IMR-90 (cell line): ENCODE measurements at regions not wholly inside any gene's neighbourhood (a gene's known extent, or its start where the extent isn't known, plus 50 kb on each side); places are given as distances from the start of the nearest gene placed in this dataset.

Experiments
- ATAC-seq: fragments of 200-7000 bp; cut with Tn5 transposase; 2 replicates; pipeline ENCODE4 v1.9.1; 2020; ENCODE audit warnings: low read depth, mild to moderate bottlenecking, moderate library complexity
- BruUV-seq: library from RNA; stranded (reverse); fragments of 400-500 nt; replicated peaks from 2 replicates; lab custom pipeline; 2021; lab: Mats Ljungman, UMichigan
- CTCF ChIA-PET: fragments of 300-600 bp; formaldehyde crosslinking; extraction: SDS; loops from one replicate; lab custom pipeline; 2021; ENCODE audit warnings: antibody characterized with exemption; lab: Yijun Ruan, JAX
- POLR2A ChIA-PET: fragments of 300-600 bp; sonication (Branson Sonifier 250); formaldehyde crosslinking; loops from one replicate; lab custom pipeline; 2022; ENCODE audit warnings: antibody characterized with exemption; ENCODE audit not compliant: unreplicated experiment; lab: Charles Lee
- DNase-seq: peaks from one replicate; pipeline ENCODE4 v3.0.0; 2013
- H2AFZ ChIP-seq: replicated peaks from 2 replicates; pipeline ENCODE3; 2013; ENCODE audit warnings: low read length, mild to moderate bottlenecking; ENCODE audit not compliant: poor library complexity
- H2AK5ac ChIP-seq: 2 replicates; pipeline ENCODE4 v1.6.1; 2013; ENCODE audit warnings: low read depth, low read length, inconsistent platforms
- H2AK9ac ChIP-seq: replicated peaks from 2 replicates; pipeline ENCODE3; 2013; ENCODE audit warnings: mild to moderate bottlenecking, low read depth, low read length, moderate library complexity; ENCODE audit not compliant: poor library complexity
- H2BK120ac ChIP-seq: 2 replicates; pipeline ENCODE4 v1.6.1; 2013; ENCODE audit warnings: low read depth, low read length, inconsistent platforms
- H2BK15ac ChIP-seq: 3 replicates; pipeline ENCODE4 v1.6.1; 2013; ENCODE audit warnings: low read depth, low read length, inconsistent platforms
- H2BK20ac ChIP-seq: 2 replicates; pipeline ENCODE4 v1.6.1; 2013; ENCODE audit warnings: low read depth, mild to moderate bottlenecking, inconsistent platforms, low read length, moderate library complexity
- H2BK5ac ChIP-seq: 2 replicates; pipeline ENCODE4 v1.6.1; 2013; ENCODE audit warnings: mild to moderate bottlenecking, low read depth, low read length, inconsistent platforms; ENCODE audit not compliant: poor library complexity, severe bottlenecking
- H3K14ac ChIP-seq: replicated peaks from 2 replicates; pipeline ENCODE4 v1.6.1; 2013; ENCODE audit warnings: low read depth, low read length, inconsistent platforms
- H3K18ac ChIP-seq: 2 replicates; pipeline ENCODE4 v1.6.1; 2013; ENCODE audit warnings: low read depth, low read length, control low read depth
- H3K23ac ChIP-seq: 2 replicates; pipeline ENCODE4 v1.6.1; 2013; ENCODE audit warnings: low read depth, low read length, inconsistent platforms
- H3K27ac ChIP-seq: 2 replicates; pipeline ENCODE4 v1.5.1; 2013; ENCODE audit warnings: mild to moderate bottlenecking, control low read depth, low read length; ENCODE audit not compliant: insufficient read depth
- H3K27me3 ChIP-seq: 2 replicates; pipeline ENCODE4 v1.6.1; 2013; ENCODE audit warnings: low read length; ENCODE audit not compliant: control insufficient read depth, insufficient read depth
- H3K36me3 ChIP-seq: 2 replicates; pipeline ENCODE4 v1.6.1; 2013; ENCODE audit warnings: low read length, mixed read lengths; ENCODE audit not compliant: control insufficient read depth, insufficient read depth
- H3K4ac ChIP-seq: 2 replicates; pipeline ENCODE4 v1.6.1; 2013; ENCODE audit warnings: low read depth, low read length, inconsistent platforms
- H3K4me1 ChIP-seq: 2 replicates; pipeline ENCODE4 v1.6.1; 2013; ENCODE audit warnings: low read length, mixed read lengths; ENCODE audit not compliant: control insufficient read depth, insufficient read depth
- H3K4me2 ChIP-seq: 2 replicates; pipeline ENCODE4 v1.6.1; 2013; ENCODE audit warnings: low read depth, mild to moderate bottlenecking, control low read depth, low read length, moderate library complexity
- H3K4me3 ChIP-seq: 2 replicates; pipeline ENCODE4 v1.5.1; 2013; ENCODE audit warnings: low read depth, mild to moderate bottlenecking, control low read depth, low read length, moderate library complexity; ENCODE audit not compliant: insufficient read depth
- H3K56ac ChIP-seq: 2 replicates; pipeline ENCODE4 v1.6.1; 2013; ENCODE audit warnings: low read length, inconsistent platforms; ENCODE audit not compliant: insufficient read depth; ENCODE audit errors: extremely low read depth
- H3K79me1 ChIP-seq, 2 experiments: 2 replicates each; pipeline ENCODE4 v1.6.1; 2013; ENCODE audit warnings: low read length in 2 of 2, inconsistent platforms in 1 of 2, low read depth in 1 of 2
- H3K9ac ChIP-seq: 2 replicates; pipeline ENCODE4 v1.6.1; 2013; ENCODE audit warnings: low read depth, low read length, control low read depth
- H3K9me1 ChIP-seq: 2 replicates; pipeline ENCODE4 v1.6.1; 2013; ENCODE audit warnings: low read length, inconsistent platforms; ENCODE audit not compliant: insufficient read depth
- H3K9me3 ChIP-seq: 2 replicates; pipeline ENCODE4 v1.6.1; 2013; ENCODE audit warnings: low read length; ENCODE audit not compliant: control insufficient read depth, insufficient read depth
- H4K20me1 ChIP-seq: 2 replicates; pipeline ENCODE4 v1.6.1; 2013; ENCODE audit warnings: low read length, inconsistent platforms; ENCODE audit not compliant: insufficient read depth
- H4K5ac ChIP-seq: 2 replicates; pipeline ENCODE4 v1.6.1; 2013; ENCODE audit warnings: mild to moderate bottlenecking, low read depth, low read length, control low read depth
- H4K8ac ChIP-seq, 2 experiments: 2 replicates each; pipeline ENCODE4 v1.6.1; 2013; ENCODE audit warnings: low read depth in 2 of 2, low read length in 2 of 2, control low read depth in 1 of 2, inconsistent platforms in 1 of 2
- H4K91ac ChIP-seq: 2 replicates; pipeline ENCODE4 v1.6.1; 2013; ENCODE audit warnings: low read depth, low read length, inconsistent platforms; ENCODE audit not compliant: insufficient read depth
- BHLHE40 ChIP-seq: fragments of 150-350 bp; IDR thresholded peaks from 2 replicates; pipeline ENCODE4 v1.6.1; 2016; ENCODE audit warnings: mild to moderate bottlenecking, low read depth, low read length
- CEBPB ChIP-seq: IDR thresholded peaks from 2 replicates; pipeline ENCODE4 v1.6.1; 2012; ENCODE audit warnings: low read depth, low read length, improper control_type of control experiment
- CHD1 ChIP-seq: IDR thresholded peaks from 2 replicates; pipeline ENCODE4 v1.6.1; 2012; ENCODE audit warnings: low read depth, low read length, improper control_type of control experiment
- MAFK ChIP-seq: IDR thresholded peaks from 2 replicates; pipeline ENCODE4 v1.6.1; 2012; ENCODE audit warnings: low read depth, low read length, improper control_type of control experiment
- MXI1 ChIP-seq: IDR thresholded peaks from 2 replicates; pipeline ENCODE4 v1.6.1; 2012; ENCODE audit warnings: low read depth, mild to moderate bottlenecking, low read length, moderate library complexity, borderline replicate concordance
- POLR2A ChIP-seq: IDR thresholded peaks from 2 replicates; pipeline ENCODE4 v1.6.1; 2012; ENCODE audit warnings: mild to moderate bottlenecking, low read depth, low read length
- RAD21 ChIP-seq: IDR thresholded peaks from 2 replicates; pipeline ENCODE4 v1.6.1; 2012; ENCODE audit warnings: low read length, improper control_type of control experiment
- RCOR1 ChIP-seq: IDR thresholded peaks from 2 replicates; pipeline ENCODE4 v1.6.1; 2012; ENCODE audit warnings: mild to moderate bottlenecking, low read length, improper control_type of control experiment; ENCODE audit not compliant: insufficient replicate concordance
- RFX5 ChIP-seq: IDR thresholded peaks from 2 replicates; pipeline ENCODE4 v1.8.0; 2012; ENCODE audit warnings: low read depth, mild to moderate bottlenecking, low read length, moderate library complexity
- WGBS, 2 experiments: methylation state at CpG; one replicate each; pipeline versions ENCODE4 v1.1.5 to v1.1.7; 2013; ENCODE audit warnings: missing lambda C conversion rate in 2 of 2; ENCODE audit not compliant: insufficient read length in 1 of 2; ENCODE audit errors: extremely low coverage in 2 of 2; 5-methylcytosine and 5-hydroxymethylcytosine counted together
- dilution Hi-C: fragments of 300-500 bp; cut with HindIII; formaldehyde crosslinking; loops from one replicate; pipeline ENCODE4 v1.14.3; 2018; ENCODE audit warnings: low sequenced_read_pairs; ENCODE audit not compliant: unreplicated experiment
- in situ Hi-C: fragments of 300-500 bp; cut with MboI; formaldehyde crosslinking; loops from 3 replicates; pipeline ENCODE4 v1.14.3; 2019; ENCODE audit warnings: low sequenced_read_pairs, inconsistent platforms, mixed read lengths
- intact Hi-C: fragments of 100-400 bp; cut with micrococcal nuclease; formaldehyde crosslinking; loops from 2 replicates; pipeline ENCODE4 v1.10.0; 2022
- TF ChIP-seq, protein P1 (sequence below): fragments of 150-350 bp; IDR thresholded peaks from 2 replicates; pipeline ENCODE4 v1.6.1; 2016; ENCODE audit warnings: low read depth, mild to moderate bottlenecking, low read length, moderate library complexity, borderline replicate concordance

DNA sequence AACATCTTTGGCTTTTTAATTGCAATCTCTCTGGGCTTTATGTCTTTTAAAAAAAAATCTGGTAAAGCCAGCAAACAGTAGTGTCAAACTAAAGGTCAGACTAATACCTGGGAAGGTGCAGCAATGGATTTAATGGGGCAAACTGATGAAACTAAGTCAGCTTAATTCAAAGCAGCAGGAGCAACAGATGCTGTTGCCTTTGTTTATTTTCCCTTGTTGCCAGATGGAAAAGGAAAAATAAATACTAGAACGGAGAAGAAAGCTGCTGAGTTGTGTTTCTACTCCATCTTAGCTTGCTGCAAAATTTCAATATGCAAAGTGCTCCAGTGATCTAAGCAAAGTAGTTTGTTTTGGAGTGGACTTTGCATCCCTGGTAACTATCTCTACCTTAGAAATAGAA, 1097.8 kb downstream of the PCDH17 start:
- H3K14ac ChIP-seq = no peak overlapping the region
- H3K4me2 ChIP-seq = no peak overlapping the region
- H2BK120ac ChIP-seq = no peak overlapping the region
- DNase-seq (no peak), ATAC-seq (no peak)
- no peaks in the 10 kb centered on the region for H3K4me1 ChIP-seq
- H2AK5ac ChIP-seq = no peak overlapping the region
- BruUV-seq = no TSS peak
- H3K9me1 ChIP-seq = no peaks in the 10 kb centered on the region
- TF ChIP-seq, protein P1, sequence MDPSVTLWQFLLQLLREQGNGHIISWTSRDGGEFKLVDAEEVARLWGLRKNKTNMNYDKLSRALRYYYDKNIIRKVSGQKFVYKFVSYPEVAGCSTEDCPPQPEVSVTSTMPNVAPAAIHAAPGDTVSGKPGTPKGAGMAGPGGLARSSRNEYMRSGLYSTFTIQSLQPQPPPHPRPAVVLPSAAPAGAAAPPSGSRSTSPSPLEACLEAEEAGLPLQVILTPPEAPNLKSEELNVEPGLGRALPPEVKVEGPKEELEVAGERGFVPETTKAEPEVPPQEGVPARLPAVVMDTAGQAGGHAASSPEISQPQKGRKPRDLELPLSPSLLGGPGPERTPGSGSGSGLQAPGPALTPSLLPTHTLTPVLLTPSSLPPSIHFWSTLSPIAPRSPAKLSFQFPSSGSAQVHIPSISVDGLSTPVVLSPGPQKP = no peak
- no peak for TF ChIP-seq RCOR1
- TF ChIP-seq MAFK = no peak
- no peak for TF ChIP-seq RAD21
- no peak for TF ChIP-seq POLR2A
- TF ChIP-seq CEBPB = no peak
- TF ChIP-seq CHD1 = no peak
- no peak for TF ChIP-seq BHLHE40
- no peak for TF ChIP-seq MXI1
- no peak for TF ChIP-seq RFX5
- H3K23ac ChIP-seq = no peak overlapping the region
- H3K9me3 ChIP-seq = no peaks in the 10 kb centered on the region; the same call in 1 of the 2 replicates
- no peak overlapping the region for H2AK9ac ChIP-seq
- H3K18ac ChIP-seq = no peak overlapping the region
- no peak overlapping the region for H3K27ac ChIP-seq
- H3K4ac ChIP-seq = no peak overlapping the region
- H2AFZ ChIP-seq = no peak overlapping the region
- no peak overlapping the region for H3K56ac ChIP-seq
- H3K27me3 ChIP-seq = no peaks in the 10 kb centered on the region
- H2BK5ac ChIP-seq = no peak overlapping the region
- in situ Hi-C loops = no loop called here
- intact Hi-C loops = no loop called here
- POLR2A ChIA-PET = no interaction called here
- H4K91ac ChIP-seq = no peak overlapping the region
- CTCF ChIA-PET = no interaction called here
- dilution Hi-C loops = no loop called here
- H4K8ac ChIP-seq = no peak overlapping the region
- no peak overlapping the region for H2BK20ac ChIP-seq
- no peak overlapping the region for H3K9ac ChIP-seq
- no peak overlapping the region for H3K4me3 ChIP-seq
- H4K20me1 ChIP-seq = no peaks in the 10 kb centered on the region
- no peak overlapping the region for H2BK15ac ChIP-seq
- H3K79me1 ChIP-seq = no peaks in the 10 kb centered on the region
- H3K36me3 ChIP-seq = no peaks in the 10 kb centered on the region
- no CpG with 5 or more reads among the region's 1 CpG for WGBS, 2 experiments
- no peak overlapping the region for H4K5ac ChIP-seq
